KOPT-K1 (cell line): ENCODE measurements at regions not wholly inside any gene's neighbourhood (a gene's known extent, or its start where the extent isn't known, plus 50 kb on each side); places are given as distances from the start of the nearest gene placed in this dataset.

Source experiments
- H3K27ac ChIP-seq: fragments of 200-600 bp; sonication (generic); 2 replicates; pipeline ENCODE4 v1.5.1; 2016; ENCODE audit warnings: antibody characterized with exemption, mild to moderate bottlenecking, low read depth, low read length; ENCODE audit not compliant: poor library complexity, severe bottlenecking
- H3K36me3 ChIP-seq: fragments of 200-600 bp; sonication (generic); 2 replicates; pipeline ENCODE4 v1.5.1; 2017; ENCODE audit warnings: antibody characterized with exemption, mild to moderate bottlenecking, low read length, moderate library complexity; ENCODE audit not compliant: insufficient read depth
- H3K9me3 ChIP-seq: fragments of 200-600 bp; sonication (generic); 2 replicates; pipeline ENCODE4 v1.5.1; 2017; ENCODE audit warnings: antibody characterized with exemption, low read length, mild to moderate bottlenecking; ENCODE audit not compliant: insufficient read depth, poor library complexity, severe bottlenecking

DNA sequence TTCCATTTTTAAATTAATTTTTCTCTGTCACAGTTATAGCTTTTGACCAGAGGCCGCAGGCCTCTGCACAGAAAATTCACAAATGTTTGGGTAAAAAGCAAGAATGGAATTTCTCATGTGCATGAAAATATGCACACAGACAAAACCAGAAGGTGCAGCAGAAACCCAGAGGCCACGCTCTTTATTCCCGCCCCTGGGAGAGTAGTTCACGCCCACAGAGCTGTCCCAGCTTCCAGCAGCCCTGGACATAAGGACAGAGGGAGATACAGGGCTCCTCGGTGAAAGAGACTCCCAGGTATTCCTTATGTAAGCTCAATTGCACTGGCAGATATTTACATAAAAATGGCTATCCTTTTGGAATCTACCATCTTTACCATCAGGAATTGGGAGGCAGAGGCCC lies 245.2 kb upstream of the NFE2L3 start:
- H3K9me3 ChIP-seq: no peaks in the 10 kb centered on the region
- H3K27ac ChIP-seq: no peak overlapping the region
- H3K36me3 ChIP-seq: no peaks in the 10 kb centered on the region

DNA sequence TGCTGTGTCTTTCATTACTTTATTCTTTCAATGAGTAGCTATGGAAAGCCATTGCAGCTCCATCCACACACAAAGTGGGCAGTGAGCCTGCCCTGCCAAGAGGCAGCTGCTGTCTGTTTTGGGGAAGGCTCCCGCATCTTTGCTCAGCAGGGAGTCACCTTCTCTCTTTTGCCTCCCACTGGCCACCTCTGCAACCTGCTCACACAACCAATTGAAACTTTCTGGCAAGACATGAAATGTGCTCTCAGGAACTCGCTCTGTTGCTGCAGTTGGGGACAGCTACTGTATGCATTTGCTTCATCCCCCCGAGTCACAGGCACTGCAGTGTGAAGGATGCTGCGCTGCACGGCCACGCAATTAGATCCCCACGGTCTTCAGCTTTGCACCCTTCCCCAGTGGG lies 244.8 kb upstream of the NFE2L3 start:
- Histone ChIP-seq H3K36me3 (no peaks in the 10 kb centered on the region), H3K9me3 (no peaks in the 10 kb centered on the region), H3K27ac (no peak overlapping the region)

DNA sequence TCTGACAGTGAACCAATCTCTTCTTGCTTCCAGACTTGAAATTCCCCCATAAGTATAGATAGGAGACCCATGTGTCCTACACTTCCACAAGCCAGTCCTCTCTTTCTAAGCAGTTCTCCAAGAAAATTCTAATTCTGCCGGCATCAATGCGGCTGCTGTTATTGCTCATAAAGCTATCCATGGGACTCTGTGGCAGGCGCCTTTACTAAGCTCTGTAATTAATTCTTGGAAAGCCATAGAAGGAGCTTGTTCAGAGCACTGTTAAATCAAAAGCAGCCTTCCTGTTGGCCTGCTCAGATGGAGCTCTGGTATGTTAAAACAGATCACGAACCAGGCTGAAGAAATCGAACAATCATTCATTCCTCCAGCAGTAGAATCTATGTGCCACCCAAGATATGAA lies 244.3 kb upstream of the NFE2L3 start:
- H3K9me3 ChIP-seq: no peaks in the 10 kb centered on the region
- no peaks in the 10 kb centered on the region for H3K36me3 ChIP-seq
- H3K27ac ChIP-seq: no peak overlapping the region

DNA sequence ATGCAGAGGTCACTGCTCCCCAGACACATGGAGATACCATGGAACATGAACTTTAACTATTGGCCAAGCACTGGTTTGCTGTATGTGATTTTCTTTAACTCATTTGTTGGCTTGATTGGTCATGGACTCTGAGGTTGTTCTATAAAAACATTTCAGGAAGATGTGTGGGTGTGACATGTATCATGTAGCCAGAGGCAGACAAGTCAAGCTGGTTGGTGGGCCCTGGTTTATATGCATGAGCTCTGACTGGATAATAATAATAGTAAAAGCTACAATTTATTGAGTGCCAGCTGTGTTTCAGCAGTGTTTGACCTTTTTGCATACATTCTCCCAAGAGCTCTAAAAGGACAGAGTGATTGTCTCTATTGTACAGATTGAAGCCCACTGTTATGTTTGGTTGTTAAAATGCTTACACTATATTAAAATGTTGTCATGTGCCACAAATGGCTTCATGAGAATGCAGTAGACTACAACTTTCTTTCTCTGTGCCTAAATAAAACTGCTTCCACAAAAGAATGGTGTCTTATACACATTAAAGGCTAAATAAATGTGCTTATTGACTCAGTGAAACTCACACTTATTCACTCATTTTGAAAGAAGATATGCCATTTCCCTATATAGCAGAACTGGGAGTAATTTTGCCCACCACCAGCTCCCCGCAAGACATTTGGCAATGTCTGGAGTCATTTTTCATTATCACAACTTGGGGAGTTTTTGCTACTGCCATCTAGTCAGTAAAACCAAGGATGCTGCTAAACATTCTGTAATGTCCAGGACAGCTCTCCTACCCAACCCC lies 243.6 kb upstream of the NFE2L3 start:
- no peak overlapping the region for H3K27ac ChIP-seq
- H3K36me3 ChIP-seq: no peaks in the 10 kb centered on the region
- H3K9me3 ChIP-seq: no peaks in the 10 kb centered on the region

DNA sequence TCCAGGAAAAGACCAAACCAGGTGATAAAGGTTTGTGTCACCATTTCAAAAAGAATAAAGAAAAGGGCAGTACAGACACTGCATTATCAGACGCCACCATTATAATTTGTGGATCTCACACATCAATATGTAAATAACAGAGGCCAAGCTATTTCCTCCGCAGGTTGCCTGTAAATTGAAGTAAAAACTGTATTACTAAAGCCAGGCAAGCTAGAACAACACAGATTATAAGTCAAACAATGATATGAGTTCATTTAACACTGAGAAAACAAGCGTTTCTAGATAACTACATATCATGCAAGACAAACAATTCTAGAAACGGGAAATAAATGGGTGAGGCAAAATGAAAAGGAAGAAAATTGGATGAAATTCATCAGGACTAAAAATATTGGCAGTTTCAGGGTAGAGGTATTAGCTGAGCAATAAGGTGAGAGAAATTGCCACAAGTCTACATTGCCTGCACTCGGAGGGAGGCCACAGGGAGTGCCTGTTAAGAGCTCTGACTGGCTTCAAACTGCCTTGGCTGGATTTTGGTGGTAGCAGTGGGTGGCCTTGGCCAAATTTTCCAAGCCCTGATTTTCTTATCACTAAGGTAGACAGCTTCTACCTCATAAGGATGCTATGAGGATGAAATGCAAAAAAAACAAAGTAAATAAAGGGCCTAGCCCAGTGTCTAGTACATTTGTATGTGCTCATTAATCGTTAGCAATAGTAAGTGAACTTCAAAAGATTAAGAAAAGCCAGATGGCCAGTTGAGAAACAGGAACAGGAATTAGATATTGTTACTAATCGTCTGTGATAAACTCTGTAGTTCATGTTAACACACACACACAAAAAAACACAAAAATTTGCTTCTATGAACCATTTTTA lies 240.0 kb upstream of the NFE2L3 start:
- no peaks in the 10 kb centered on the region for H3K9me3 ChIP-seq
- H3K27ac ChIP-seq: no peak overlapping the region
- no peaks in the 10 kb centered on the region for H3K36me3 ChIP-seq

DNA sequence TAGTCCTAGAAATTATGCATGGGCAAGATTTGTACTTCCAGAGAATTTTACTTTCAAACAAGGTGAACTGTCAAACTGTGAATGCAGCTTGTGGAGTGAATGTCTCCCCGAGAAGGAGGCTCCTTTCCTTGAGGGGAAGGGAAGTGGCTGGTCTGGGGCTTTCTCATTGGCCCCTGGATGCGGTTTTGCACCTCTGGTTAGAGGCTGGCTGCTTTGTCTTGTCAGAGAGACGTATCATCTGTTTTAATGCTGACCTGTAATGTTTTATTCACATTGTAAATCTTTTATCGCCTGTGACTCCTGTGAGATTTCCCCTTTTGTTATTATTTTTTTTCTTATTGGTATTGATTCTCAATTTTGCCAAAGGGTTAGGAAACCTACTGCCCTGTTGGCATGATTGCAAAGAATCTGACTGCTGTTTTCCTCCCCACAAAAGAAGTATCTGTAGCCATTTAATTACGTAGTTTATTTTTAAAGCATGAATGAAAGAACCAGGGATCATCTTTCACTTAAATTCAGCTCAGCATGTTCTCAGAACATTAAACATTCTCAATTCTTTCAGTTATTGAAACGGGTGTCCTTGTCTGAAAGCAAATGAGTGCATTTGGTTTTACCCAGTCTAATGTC lies 238.3 kb upstream of the NFE2L3 start:
- no peaks in the 10 kb centered on the region for H3K36me3 ChIP-seq
- H3K9me3 ChIP-seq: peaks cover 6% of the 10 kb centered on the region
- H3K27ac ChIP-seq: no peak overlapping the region

DNA sequence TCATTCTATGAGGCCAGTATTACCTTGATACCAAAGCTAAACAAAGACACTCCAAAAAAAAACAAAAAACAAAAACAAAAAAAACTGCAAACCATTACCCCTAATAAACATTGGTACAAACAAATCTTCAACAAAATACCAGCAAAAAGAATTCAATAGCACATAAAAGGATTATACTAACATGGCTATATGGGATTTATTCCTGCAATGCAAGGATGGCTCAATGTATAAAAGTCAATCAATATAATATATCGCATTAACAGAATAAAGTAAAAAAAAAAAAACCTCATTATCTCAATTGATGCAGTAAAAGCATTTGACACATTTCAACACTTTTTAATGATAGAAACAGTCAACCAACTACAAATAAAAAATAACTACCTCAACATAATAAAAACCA lies 233.3 kb upstream of the NFE2L3 start:
- H3K9me3 ChIP-seq: peaks cover 12% of the 10 kb centered on the region
- H3K27ac ChIP-seq: no peak overlapping the region
- H3K36me3 ChIP-seq: no peaks in the 10 kb centered on the region

DNA sequence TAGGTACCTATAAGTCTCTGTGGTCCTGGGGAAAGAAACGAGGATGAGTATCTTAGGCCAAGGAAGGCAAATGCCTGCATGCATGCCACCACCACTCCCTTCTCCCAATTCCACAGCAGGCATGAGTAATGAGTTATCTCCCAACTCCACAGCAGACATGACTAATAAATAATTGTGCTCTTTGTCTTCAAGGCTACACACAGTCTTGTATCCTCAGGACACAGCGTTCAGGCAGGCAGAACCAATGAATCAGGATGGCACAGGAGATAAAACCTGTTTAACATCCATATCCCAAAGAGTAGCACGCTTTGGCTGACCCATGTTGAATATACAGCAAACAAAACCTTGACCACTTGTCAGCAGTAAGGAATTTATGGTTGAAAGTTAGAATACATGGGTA lies 229.7 kb upstream of the NFE2L3 start:
- H3K9me3 ChIP-seq: peaks cover 12% of the 10 kb centered on the region
- H3K27ac ChIP-seq: no peak overlapping the region
- no peaks in the 10 kb centered on the region for H3K36me3 ChIP-seq

DNA sequence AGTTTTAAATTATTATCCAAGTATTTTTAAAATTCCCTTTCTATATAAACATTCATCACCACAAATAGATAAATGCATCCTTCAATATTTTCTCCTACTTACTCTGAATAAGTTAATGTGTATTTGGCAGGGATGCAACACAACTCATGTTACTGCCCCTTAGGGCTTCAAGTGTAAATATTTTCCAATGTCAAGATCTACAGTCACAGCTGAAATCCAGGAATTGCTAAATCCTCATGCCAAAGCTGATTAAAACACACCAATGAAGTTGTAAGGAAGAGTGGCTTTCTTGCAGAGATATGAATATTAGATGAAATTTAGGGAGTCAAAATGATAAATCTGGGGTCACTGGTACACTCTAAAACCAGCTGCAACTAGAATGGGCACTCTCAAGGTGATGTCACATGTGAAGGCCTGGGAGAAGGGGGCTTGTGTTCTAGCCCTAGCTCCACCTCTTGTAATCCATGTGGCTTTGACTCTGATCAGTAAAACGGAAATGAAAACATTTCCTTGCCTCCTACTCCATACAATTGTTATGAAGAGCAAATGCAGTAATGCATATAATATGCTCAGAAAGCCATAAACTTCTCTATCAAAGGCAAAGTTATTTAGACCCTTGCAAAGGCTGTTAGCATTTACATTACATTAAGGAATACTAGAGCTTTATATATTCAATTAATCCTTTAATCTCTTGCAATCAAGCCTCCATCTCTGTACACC lies 228.1 kb upstream of the NFE2L3 start:
- no peak overlapping the region for H3K27ac ChIP-seq
- H3K36me3 ChIP-seq: no peaks in the 10 kb centered on the region
- H3K9me3 ChIP-seq: peaks cover 10% of the 10 kb centered on the region

DNA sequence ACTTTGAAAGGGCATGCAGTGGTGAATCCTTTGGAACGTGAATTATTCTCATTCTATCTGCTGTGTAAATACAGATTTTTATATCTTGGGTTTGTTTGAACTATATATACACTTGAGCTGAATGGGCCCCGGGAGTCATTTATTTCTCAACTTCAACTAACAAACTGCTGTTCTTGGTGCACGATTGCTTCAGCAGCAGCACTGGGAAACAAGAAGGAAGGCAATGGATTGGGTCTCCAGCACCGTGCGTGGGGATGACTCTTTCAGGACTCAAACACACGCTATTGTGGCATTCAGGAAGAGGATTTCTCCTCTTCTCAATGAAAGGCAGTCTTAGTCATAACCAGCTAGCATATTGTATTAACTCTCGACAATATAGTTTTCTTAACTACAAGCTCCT lies 226.0 kb upstream of the NFE2L3 start:
- H3K36me3 ChIP-seq: no peaks in the 10 kb centered on the region
- H3K27ac ChIP-seq: no peak overlapping the region
- H3K9me3 ChIP-seq: peaks cover 7% of the 10 kb centered on the region

DNA sequence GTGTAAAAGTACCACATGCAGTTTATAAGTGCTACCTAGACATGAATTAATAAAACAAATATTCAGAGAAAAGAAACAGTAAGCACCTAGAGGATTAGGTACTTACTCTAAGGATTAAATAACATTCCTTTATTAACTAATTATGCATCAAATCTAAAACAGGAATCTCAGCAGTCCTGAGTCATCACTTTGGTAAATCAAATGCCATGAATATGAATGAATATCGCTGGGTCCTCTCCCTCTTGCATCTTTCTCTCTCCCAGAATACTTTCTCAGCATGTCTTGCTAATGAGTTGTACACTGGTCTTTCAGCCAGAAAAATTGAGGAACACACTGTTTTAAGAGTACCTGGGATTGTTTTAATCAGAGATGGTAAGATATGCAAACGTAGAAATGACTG lies 225.5 kb upstream of the NFE2L3 start:
- Histone ChIP-seq H3K27ac (no peak overlapping the region), H3K9me3 (peaks cover 9% of the 10 kb centered on the region), H3K36me3 (no peaks in the 10 kb centered on the region)

DNA sequence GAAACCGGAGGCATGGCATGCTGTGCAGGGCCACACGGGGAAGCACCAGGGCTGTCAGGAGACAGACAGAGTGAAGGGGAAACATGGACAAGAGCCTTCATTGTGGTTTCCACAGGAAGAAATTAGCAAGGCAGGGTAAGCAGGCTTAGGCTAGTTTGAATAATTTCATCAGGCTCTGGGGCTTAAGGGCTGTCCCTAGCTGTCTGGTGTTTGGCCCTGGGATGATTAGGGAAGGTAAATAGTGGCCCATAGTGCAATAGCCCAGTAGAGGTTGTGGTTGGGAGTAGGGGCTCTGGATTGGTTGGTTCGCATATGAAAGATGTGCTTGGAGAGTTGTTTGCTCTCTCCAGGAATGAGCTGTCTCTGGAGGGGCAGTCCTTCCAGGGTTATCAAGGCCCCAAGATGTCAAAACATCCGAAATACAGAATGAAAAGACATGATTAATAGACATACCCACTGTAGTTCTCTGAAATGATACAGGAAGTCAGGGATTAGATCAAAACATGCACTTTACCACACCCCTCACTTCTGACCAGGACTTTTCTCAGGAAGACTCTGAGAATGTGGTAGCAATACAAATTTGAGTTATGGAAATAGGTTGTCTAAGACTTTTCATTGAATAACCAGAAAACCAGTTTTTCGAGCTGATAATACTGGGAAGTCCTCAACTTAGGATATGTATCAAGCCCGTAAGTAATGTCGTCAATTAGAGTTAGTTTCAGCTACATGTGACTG lies 224.9 kb upstream of the NFE2L3 start:
- Histone ChIP-seq H3K36me3 (no peaks in the 10 kb centered on the region), H3K27ac (no peak overlapping the region), H3K9me3 (peaks cover 12% of the 10 kb centered on the region)

DNA sequence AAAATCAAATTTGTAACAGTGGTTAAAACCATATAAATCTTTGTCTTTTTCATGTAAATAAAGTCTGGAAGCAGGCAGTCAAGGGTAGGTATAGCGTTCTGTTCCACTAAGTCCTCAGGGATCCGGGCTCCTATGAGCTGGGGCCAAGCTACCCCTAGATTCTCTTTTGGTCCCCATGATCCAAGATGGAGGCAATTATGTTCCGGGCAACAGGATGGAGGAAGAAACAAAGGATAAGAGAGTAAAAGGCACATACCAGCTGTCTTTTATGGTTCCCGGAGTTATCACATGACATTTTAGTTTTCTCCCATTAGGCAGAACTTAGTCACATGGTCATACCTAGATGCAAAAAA lies 224.4 kb upstream of the NFE2L3 start:
- no peak overlapping the region for H3K27ac ChIP-seq
- no peaks in the 10 kb centered on the region for H3K36me3 ChIP-seq
- H3K9me3 ChIP-seq: peaks cover 14% of the 10 kb centered on the region

DNA sequence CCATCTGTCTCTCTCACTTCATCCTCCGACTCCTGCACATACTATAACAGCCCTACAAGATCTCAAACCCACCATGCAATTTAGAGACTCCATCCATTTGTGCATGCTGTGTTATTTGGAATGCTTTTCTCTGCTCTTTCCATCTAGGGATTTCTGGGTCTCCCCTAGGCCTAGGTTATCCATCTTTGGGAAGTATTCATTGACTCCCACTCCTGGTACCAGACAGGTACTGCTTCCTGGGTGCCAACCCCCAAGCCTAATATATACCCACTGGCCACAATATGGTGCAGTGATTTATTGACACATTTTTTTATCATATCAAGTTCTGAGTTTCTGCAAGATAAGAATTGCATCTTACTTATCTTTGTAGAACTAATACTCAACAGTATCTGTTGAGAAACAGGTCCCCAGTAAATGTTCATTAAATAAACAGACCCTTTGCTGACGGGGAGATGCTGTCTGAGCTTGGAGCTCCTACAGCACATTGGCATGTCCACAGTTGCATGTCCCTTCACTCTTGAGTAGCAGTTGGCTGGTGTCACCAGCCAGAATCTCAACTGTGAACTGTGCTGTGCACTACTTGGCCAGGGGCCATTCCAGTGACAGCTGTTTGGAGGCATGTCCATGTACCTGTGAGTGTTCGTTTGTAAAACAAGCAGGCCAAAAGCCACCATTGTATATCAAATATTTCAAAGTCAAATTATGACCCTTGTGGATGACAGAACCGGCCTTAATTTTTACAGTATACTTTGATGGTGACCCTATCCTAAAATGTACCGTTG lies 223.3 kb upstream of the NFE2L3 start:
- Histone ChIP-seq H3K36me3 (no peaks in the 10 kb centered on the region), H3K9me3 (peaks cover 25% of the 10 kb centered on the region), H3K27ac (no peak overlapping the region)
